ENCODE measurements at regions not wholly inside any gene's neighbourhood (a gene's known extent, or its start where the extent isn't known, plus 50 kb on each side); places are given as distances from the start of the nearest gene placed in this dataset.

DNA sequence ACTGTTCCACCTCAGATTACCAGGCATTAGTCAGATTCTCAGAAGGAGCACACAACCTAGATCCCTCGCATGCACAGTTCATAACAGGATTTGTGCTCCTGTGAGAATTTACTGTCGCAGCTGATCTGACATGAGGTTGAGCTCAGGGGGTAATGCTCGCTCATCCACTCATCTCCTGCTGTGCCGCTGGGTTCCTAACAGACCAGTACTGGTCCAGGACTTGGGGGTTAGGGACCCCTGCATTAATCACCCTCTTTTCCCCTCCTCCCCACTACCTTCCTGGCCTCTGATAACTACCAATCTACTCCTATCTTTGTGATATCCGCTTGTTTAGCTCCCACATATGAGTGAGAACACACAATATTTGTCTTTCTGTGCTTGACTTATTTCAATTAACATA is 83.5 kb upstream of the FSHB start:
- no peak for DNase-seq
- TF ChIP-seq EP300 (IDR thresholded peaks at IDR 0.05) (no peak), POLR2AphosphoS5 (IDR thresholded peaks at IDR 0.05) (no peak), POLR2A (IDR thresholded peaks at IDR 0.05) (no peak)
- TF ChIP-seq, protein P1, sequence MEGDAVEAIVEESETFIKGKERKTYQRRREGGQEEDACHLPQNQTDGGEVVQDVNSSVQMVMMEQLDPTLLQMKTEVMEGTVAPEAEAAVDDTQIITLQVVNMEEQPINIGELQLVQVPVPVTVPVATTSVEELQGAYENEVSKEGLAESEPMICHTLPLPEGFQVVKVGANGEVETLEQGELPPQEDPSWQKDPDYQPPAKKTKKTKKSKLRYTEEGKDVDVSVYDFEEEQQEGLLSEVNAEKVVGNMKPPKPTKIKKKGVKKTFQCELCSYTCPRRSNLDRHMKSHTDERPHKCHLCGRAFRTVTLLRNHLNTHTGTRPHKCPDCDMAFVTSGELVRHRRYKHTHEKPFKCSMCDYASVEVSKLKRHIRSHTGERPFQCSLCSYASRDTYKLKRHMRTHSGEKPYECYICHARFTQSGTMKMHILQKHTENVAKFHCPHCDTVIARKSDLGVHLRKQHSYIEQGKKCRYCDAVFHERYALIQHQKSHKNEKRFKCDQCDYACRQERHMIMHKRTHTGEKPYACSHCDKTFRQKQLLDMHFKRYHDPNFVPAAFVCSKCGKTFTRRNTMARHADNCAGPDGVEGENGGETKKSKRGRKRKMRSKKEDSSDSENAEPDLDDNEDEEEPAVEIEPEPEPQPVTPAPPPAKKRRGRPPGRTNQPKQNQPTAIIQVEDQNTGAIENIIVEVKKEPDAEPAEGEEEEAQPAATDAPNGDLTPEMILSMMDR (IDR thresholded peaks at IDR 0.05), result no peak
- H3K4me3 ChIP-seq, result no peak overlapping the region
- intact Hi-C loops (cut with DNase I; ENCODE audit: low total_unique reads), result no loop called here
- no peaks in the 10 kb centered on the region for H3K36me3 ChIP-seq
- 88 to 96% (median 93%) methylated on average over 5 of the region's 5 CpGs for WGBS, 5 donors
- peaks cover 5 to 12% (median 8%) of the 10 kb centered on the region in 4 donors for H3K4me1 ChIP-seq
- no peaks in the 10 kb centered on the region for H3K9me3 ChIP-seq
- H3K27ac ChIP-seq, result no peak overlapping the region
- H3K27me3 ChIP-seq, result no peaks in the 10 kb centered on the region

DNA sequence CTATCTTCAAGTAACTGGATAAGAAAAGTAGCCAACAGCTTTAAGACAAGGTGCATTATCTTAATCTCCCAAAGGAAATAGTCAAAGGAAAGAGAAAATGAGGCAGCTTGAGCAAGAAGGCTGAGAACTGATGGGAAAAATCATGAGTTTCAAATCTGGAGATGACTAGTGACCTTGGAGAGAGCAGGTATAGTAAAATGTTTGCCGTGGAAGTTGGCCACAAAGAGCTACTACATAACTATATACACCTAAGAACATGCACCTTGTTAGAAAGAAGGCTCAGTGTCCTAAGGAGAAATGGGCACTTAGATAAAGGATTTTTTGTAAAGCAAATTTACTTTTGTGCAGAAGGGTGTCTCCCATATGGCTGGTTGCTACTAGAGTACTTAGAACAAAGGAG is 80.8 kb upstream of the FSHB start:
- no peaks in the 10 kb centered on the region for H3K9me3 ChIP-seq
- peak overlapping the region in 2 of 5 donors; percentile 17 to 43 for H3K27ac ChIP-seq
- no peak for DNase-seq
- intact Hi-C loops (cut with DNase I; ENCODE audit: low total_unique reads), result no loop called here
- H3K4me3 ChIP-seq, result no peak overlapping the region
- no peaks in the 10 kb centered on the region for H3K36me3 ChIP-seq
- H3K4me1 ChIP-seq, result peaks cover 5 to 18% (median 11%) of the 10 kb centered on the region in 4 donors
- 23 to 65% (median 41%) methylated on average over 1 of the region's 1 CpG for WGBS, 5 donors
- TF ChIP-seq, protein P1 (IDR thresholded peaks at IDR 0.05), result no peak
- TF ChIP-seq POLR2A (IDR thresholded peaks at IDR 0.05), result no peak
- TF ChIP-seq EP300 (IDR thresholded peaks at IDR 0.05), result no peak
- TF ChIP-seq POLR2AphosphoS5 (IDR thresholded peaks at IDR 0.05), result no peak
- no peaks in the 10 kb centered on the region for H3K27me3 ChIP-seq

DNA sequence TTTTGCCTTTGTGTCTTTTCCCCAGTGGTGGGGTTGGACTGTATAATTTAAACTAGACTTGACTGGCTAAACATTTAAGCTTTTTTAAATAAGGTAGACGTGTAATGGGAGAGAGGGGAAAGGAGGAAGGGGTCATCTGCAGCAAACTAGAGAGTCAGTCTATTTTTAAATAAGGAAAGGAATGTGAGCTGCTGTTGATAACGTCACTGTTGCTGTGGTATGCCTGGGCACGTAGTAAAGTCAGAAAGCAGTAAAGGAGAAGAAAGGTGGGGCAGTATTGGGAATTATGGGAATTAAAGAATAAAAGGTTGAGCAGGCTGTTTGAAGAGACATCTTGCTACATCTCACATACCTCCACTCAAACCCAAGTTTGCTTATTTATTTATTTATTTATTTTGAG is 80.4 kb upstream of the FSHB start:
- intact Hi-C loops (cut with DNase I; ENCODE audit: low total_unique reads), result no loop called here
- 5 to 19% (median 14%) methylated on average over 3 of the region's 3 CpGs for WGBS, 5 donors
- H3K27ac ChIP-seq, result peak overlapping the region in 2 of 5 donors; percentile 17 to 43
- H3K9me3 ChIP-seq, result no peaks in the 10 kb centered on the region
- H3K36me3 ChIP-seq, result no peaks in the 10 kb centered on the region
- peak in 1 of 2 donors; percentile 58 for DNase-seq
- H3K27me3 ChIP-seq, result no peaks in the 10 kb centered on the region
- no peak overlapping the region for H3K4me3 ChIP-seq
- peaks cover 5 to 20% (median 13%) of the 10 kb centered on the region in 4 donors for H3K4me1 ChIP-seq
- TF ChIP-seq POLR2A (IDR thresholded peaks at IDR 0.05), result no peak
- TF ChIP-seq, protein P1 (IDR thresholded peaks at IDR 0.05), result no peak
- no peak for TF ChIP-seq POLR2AphosphoS5 (IDR thresholded peaks at IDR 0.05)
- no peak for TF ChIP-seq EP300 (IDR thresholded peaks at IDR 0.05)

DNA sequence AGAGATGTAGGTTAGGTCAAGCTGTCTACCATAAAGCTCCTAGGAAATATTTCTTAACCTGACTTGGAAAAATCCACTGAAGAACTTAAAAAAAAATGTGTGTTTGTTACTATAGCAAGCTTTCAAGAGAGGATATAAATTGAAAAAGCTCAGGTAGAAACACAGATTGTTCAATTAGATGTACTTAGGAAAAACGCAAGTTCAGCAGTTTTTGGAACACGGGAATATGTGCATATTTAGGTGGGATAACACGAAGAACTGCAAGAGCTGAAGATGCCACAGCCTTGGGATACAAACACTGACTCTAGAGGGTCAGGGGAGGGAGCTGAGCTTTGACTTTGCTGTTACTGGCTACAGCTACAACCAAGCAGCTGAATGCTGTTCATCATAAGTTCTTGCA is 77.8 kb upstream of the FSHB start:
- TF ChIP-seq POLR2AphosphoS5 (IDR thresholded peaks at IDR 0.05) (no peak), EP300 (IDR thresholded peaks at IDR 0.05) (no peak), POLR2A (IDR thresholded peaks at IDR 0.05) (no peak)
- TF ChIP-seq, protein P1 (IDR thresholded peaks at IDR 0.05), result no peak
- Histone ChIP-seq H3K27me3 (no peaks in the 10 kb centered on the region), H3K27ac (no peak overlapping the region), H3K4me3 (no peak overlapping the region), H3K9me3 (no peaks in the 10 kb centered on the region), H3K36me3 (no peaks in the 10 kb centered on the region), H3K4me1 (peaks cover 5 to 38% (median 17%) of the 10 kb centered on the region in 4 donors)
- WGBS, 5 donors, result 75 to 98% (median 89%) methylated on average over 3 of the region's 3 CpGs
- intact Hi-C loops (cut with DNase I; ENCODE audit: low total_unique reads), result no loop called here
- DNase-seq, result no peak
